Activated naive CD4-positive, alpha-beta T cell treated with anti-CD3 and anti-CD28 coated beads, Interleukin-2, amount 50 U/mL, for 24 hours (primary cell): ENCODE measurements at regions not wholly inside any gene's neighbourhood (a gene's known extent, or its start where the extent isn't known, plus 50 kb on each side); places are given as distances from the start of the nearest gene placed in this dataset.

Experiments
- H3K27ac Mint-ChIP-seq: one replicate; pipeline ENCODE4 v1.8.0; 2021; ENCODE audit warnings: mild to moderate bottlenecking, mixed read lengths
- H3K27me3 Mint-ChIP-seq: one replicate; pipeline ENCODE4 v1.8.0; 2021; ENCODE audit warnings: mixed read lengths
- H3K36me3 Mint-ChIP-seq: one replicate; pipeline ENCODE4 v1.8.0; 2021; ENCODE audit warnings: mixed read lengths
- H3K4me1 Mint-ChIP-seq: one replicate; pipeline ENCODE4 v1.8.0; 2021; ENCODE audit warnings: mixed read lengths
- H3K4me3 Mint-ChIP-seq: one replicate; pipeline ENCODE4 v1.8.0; 2021; ENCODE audit warnings: mild to moderate bottlenecking, mixed read lengths
- H3K9me3 Mint-ChIP-seq: one replicate; pipeline ENCODE4 v1.8.0; 2021; ENCODE audit warnings: mixed read lengths

DNA sequence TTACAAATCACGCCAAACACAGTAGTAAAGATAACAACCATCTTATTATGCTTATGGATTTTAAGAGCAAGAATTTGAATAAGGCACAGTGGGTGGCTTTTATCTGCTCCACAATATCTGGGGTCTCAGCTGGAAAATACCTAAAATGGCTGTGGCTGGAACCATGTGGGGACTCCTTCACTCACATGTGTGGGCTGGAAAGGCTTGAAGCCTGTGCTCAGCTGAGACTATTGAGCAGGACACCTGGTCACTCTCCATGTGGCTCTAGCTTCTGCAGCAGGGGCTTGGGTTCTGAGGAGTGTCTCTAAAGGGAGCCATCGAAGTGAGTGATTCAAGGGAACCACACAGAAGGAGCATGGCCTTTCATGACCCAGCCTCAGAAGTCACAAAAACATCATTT lies 239.6 kb upstream of the B3GALT2 start:
- H3K27ac Mint-ChIP-seq = no peak overlapping the region

DNA sequence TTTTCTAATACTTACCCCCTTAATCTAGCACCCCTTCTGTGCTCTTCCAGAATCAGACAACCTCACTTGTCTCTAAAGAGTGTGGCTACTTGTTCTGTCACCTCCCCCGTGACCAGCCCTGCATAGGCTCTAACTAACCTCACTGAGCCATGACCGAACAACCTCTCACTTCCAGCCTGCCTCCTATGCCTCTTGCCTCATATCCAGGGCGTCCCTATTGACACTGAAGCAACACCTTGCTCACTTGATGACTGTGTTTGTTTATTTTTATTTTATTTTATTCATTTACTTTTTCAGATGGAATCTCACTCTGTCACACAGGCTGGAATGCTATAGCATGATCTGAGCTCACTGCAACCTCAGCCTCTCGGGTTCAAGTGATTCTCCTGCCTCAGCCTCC lies 235.1 kb upstream of the B3GALT2 start:
- peak overlapping the region; percentile 79 for H3K27ac Mint-ChIP-seq

More for the DNA sequence above, 239.6 kb upstream of the B3GALT2 start:
- H3K36me3 Mint-ChIP-seq = no peaks in the 10 kb centered on the region
- H3K27me3 Mint-ChIP-seq = no peaks in the 10 kb centered on the region
- no peak overlapping the region for H3K4me3 Mint-ChIP-seq
- H3K9me3 Mint-ChIP-seq = no peaks in the 10 kb centered on the region
- peaks cover 8% of the 10 kb centered on the region for H3K4me1 Mint-ChIP-seq

DNA sequence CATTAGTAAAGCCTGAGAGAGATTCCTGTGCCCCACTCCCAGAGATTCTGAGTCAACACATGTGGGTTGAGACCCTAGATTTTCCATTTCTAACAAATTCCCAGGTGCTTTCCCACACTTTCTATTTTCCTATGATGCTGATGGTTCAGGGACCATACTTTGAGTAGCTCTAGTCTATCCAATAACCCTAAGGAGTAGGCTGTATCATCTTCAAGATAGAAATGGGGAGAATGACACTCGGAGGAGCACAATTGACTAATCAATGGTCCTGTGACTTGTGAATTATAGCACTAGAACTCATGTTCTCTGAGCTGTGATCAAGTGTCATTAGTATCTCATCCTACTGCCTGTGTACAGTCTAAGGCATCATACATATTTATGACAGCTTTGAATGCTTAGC lies 232.9 kb upstream of the B3GALT2 start:
- Mint-ChIP-seq H3K4me3 (peak overlapping the region; percentile 79), H3K36me3 (peaks cover 5% of the 10 kb centered on the region), H3K9me3 (peaks cover 13% of the 10 kb centered on the region), H3K4me1 (peaks cover 62% of the 10 kb centered on the region), H3K27me3 (no peaks in the 10 kb centered on the region), H3K27ac (peak overlapping the region; percentile 89)

More for the DNA sequence above, 235.1 kb upstream of the B3GALT2 start:
- H3K4me3 Mint-ChIP-seq = no peak overlapping the region
- H3K4me1 Mint-ChIP-seq = peaks cover 42% of the 10 kb centered on the region
- H3K36me3 Mint-ChIP-seq = no peaks in the 10 kb centered on the region
- no peaks in the 10 kb centered on the region for H3K9me3 Mint-ChIP-seq
- no peaks in the 10 kb centered on the region for H3K27me3 Mint-ChIP-seq

DNA sequence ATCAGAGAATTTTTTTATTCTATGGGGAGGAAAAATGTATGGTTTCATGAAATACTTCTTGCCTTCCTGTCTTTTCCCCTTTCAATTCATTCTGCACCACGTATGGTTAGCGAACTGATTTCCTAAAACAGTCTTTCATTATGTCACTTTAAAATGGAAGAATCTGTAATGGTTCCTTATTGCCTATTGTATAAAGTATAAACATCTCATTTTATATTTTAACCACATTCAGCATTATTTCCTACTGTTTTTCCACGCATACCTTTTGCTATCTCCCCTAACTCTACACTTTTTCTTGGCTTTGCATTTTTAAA lies 232.3 kb upstream of the B3GALT2 start:
- Mint-ChIP-seq H3K4me1 (peaks cover 66% of the 10 kb centered on the region), H3K27me3 (no peaks in the 10 kb centered on the region), H3K9me3 (peaks cover 13% of the 10 kb centered on the region), H3K4me3 (peak overlapping the region; percentile 79), H3K36me3 (peaks cover 5% of the 10 kb centered on the region), H3K27ac (peak overlapping the region; percentile 89)

DNA sequence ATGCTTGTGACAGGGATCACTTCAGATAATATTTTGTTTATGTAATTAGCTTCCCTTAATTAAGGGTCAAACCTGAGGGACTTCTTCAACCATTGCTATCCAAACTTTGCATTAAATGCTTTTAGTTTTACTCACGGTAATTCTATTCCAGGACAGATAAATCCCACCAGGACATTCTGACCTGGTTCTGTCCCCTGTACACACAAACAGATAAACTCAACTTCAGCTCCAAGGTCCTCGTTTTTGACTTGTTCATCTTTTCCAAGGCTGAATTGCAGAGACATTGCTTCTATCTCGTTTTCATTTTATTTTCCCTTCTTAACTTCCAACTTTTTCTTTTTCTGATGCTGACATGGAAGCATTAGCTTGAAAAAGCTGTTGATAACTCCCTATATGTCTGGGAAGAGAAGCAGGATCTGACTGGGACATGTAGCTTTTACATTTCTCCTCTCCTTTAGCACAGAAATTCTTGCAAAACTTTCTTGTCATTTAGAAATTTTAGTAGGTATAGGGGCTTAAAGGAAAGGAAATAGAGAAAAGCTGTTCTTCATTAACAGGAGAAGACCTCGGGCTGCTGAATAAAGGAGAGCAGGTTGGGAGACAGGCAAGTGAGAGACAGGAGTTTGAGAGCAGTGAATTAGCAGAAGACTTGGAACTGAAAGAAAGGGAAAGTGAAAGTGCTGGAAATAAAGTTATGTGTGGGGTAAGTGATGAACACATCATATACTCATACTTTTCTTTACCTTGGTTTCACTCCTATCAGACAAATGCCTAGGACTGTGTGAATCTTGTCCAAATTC lies 231.7 kb upstream of the B3GALT2 start:
- peak overlapping the region; percentile 89 for H3K27ac Mint-ChIP-seq
- peaks cover 66% of the 10 kb centered on the region for H3K4me1 Mint-ChIP-seq
- H3K9me3 Mint-ChIP-seq = peaks cover 17% of the 10 kb centered on the region
- peaks cover 5% of the 10 kb centered on the region for H3K36me3 Mint-ChIP-seq
- H3K27me3 Mint-ChIP-seq = no peaks in the 10 kb centered on the region
- peak overlapping the region; percentile 79 for H3K4me3 Mint-ChIP-seq

DNA sequence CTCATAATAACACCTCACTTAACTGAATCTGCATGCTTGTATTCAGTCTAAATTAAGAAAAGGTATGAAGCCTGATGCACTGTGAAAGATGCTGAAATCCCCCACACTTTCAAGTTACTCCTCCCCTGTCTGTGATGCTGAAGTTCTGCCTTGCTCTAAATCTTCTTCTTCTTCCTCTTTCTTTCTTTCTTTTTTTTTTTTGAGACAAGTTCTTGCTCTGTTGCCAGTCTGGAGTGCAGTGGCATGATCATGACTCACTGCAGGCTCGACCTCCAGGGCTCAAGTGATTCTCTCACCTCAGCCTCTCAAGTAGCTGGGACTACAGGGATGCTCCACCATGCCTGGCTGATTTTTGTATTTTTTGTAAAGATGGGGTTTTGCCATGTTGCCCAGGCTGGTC lies 231.0 kb upstream of the B3GALT2 start:
- H3K36me3 Mint-ChIP-seq = peaks cover 5% of the 10 kb centered on the region
- no peaks in the 10 kb centered on the region for H3K27me3 Mint-ChIP-seq
- H3K4me1 Mint-ChIP-seq = peaks cover 73% of the 10 kb centered on the region
- peak overlapping the region; percentile 79 for H3K4me3 Mint-ChIP-seq
- H3K9me3 Mint-ChIP-seq = peaks cover 20% of the 10 kb centered on the region
- peak overlapping the region; percentile 89 for H3K27ac Mint-ChIP-seq

DNA sequence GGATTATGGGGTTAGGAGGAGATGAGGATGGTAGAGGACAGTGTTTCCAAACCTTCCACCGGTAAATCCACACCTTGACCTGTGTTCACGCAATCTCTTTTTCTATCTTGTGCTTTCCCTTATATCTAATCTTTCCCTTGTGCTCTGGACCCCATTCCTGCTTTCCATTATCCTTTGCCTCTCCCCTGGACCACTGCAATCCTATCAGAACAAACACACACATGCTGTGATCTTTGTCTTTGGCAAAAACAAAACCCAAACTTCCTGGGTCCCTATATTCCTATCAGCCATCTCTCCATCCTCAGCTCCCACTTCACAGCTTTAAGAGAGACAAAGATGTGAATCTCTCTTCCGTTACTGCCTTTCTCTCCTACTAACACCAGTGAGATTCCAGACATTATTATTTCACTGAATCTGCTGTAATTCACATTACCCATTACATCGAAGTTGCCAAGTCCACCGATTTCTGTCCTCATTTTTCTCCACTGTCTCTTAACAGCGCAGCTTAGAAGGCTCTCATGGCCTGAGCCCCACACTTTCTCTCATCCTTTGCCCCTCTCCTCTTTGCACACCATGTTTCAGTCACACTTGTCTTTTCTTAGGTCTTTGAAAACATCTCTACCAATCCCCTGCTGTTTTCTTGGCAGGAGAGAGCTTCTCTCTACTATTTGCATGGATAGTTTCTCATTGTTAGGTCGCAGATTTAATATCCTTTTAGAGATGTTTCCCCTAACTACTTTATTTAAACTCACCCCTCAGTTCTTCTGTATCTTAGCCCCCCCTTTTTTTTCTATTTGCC lies 230.0 kb upstream of the B3GALT2 start:
- H3K9me3 Mint-ChIP-seq = peaks cover 20% of the 10 kb centered on the region
- no peaks in the 10 kb centered on the region for H3K27me3 Mint-ChIP-seq
- peaks cover 83% of the 10 kb centered on the region for H3K4me1 Mint-ChIP-seq
- peak overlapping the region; percentile 76 for H3K27ac Mint-ChIP-seq
- no peak overlapping the region for H3K4me3 Mint-ChIP-seq
- peaks cover 5% of the 10 kb centered on the region for H3K36me3 Mint-ChIP-seq

DNA sequence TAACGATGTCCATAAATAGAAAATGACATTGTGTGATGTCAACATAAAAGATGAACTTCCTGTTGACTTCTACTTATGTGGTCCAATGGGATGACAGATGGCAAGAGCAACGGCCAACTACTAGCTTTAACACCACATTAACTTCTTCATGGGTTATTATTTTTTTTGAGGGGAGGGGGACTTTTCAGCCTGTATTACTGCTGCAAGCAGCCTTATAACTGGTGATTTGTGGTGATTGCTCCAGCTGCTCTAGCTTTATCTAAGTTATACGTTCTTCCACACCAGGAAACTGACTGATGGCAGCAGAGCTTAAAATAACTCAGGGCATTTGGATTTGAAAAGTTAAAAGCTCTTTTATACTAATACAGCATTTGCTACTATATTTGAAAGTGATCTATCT lies 228.8 kb upstream of the B3GALT2 start:
- no peaks in the 10 kb centered on the region for H3K27me3 Mint-ChIP-seq
- H3K4me3 Mint-ChIP-seq = peak overlapping the region; percentile 23
- H3K27ac Mint-ChIP-seq = peak overlapping the region; percentile 53

DNA sequence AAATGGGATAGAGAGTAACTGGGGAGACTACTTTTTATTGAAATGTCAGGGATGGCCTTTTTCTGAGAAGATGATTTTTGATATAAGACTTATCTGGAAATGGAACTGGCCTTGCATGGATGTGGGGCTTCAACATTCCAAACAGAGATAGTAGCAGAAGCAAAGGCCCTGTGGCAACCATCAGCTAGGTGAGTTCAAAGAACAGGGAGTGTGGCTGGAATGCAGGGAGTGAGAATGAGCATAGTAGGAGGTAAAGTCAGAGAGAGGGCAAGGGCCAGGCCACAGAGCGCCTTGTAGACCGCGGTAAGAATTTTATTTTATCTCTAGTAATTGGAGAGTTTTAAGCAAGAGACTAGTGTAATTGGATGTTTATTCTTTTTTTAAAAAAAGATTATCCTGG lies 227.0 kb upstream of the B3GALT2 start:
- Mint-ChIP-seq H3K9me3 (peaks cover 20% of the 10 kb centered on the region), H3K36me3 (peaks cover 5% of the 10 kb centered on the region), H3K4me1 (peaks cover 84% of the 10 kb centered on the region), H3K4me3 (no peak overlapping the region), H3K27ac (peak overlapping the region; percentile 36), H3K27me3 (no peaks in the 10 kb centered on the region)

More for the DNA sequence above, 228.8 kb upstream of the B3GALT2 start:
- peaks cover 5% of the 10 kb centered on the region for H3K36me3 Mint-ChIP-seq
- peaks cover 91% of the 10 kb centered on the region for H3K4me1 Mint-ChIP-seq
- H3K9me3 Mint-ChIP-seq = peaks cover 20% of the 10 kb centered on the region

DNA sequence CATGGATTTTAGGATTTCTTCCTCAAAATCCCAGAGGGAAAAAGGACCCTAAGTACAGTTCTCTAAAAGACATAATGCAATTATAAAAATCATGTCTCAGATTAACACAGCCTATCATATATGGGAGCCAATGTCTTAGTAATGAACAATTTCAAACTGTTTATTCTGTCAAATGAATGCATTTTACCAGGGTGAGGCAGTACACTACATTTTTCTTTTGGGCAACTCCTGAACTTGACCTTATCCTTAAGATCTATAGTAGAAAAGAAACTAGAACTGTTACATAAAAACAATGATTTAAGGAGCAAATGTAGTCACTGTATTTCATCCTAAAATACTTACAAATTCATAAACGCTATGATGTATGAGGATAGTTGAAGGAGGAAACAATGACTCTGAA lies 226.3 kb upstream of the B3GALT2 start:
- H3K36me3 Mint-ChIP-seq = peaks cover 5% of the 10 kb centered on the region
- peaks cover 78% of the 10 kb centered on the region for H3K4me1 Mint-ChIP-seq
- H3K4me3 Mint-ChIP-seq = peak overlapping the region; percentile 28
- no peaks in the 10 kb centered on the region for H3K27me3 Mint-ChIP-seq
- H3K27ac Mint-ChIP-seq = peak overlapping the region; percentile 98
- H3K9me3 Mint-ChIP-seq = peaks cover 20% of the 10 kb centered on the region

DNA sequence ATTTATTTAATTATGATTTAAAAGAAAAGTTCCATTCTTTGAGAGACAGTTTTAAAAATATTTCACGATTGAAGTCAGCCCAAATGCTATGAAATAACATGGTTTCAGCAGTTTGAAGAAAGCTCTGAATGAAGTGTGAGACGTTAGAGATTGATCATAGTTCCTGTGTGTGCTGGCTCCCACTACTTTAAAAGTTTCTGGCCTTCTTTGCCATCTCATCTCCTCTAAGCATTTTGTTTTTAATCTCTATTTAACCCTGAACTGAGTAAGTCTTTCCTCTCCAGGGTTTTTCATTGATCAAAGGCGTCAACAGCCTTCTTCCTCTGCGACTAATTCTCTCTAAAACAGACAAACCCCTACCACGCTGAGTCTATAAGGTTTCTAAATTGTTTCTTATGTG lies 225.3 kb upstream of the B3GALT2 start:
- Mint-ChIP-seq H3K9me3 (peaks cover 20% of the 10 kb centered on the region), H3K4me3 (peak overlapping the region; percentile 73), H3K4me1 (peaks cover 74% of the 10 kb centered on the region), H3K27ac (peak overlapping the region; percentile 98), H3K27me3 (no peaks in the 10 kb centered on the region), H3K36me3 (peaks cover 5% of the 10 kb centered on the region)

DNA sequence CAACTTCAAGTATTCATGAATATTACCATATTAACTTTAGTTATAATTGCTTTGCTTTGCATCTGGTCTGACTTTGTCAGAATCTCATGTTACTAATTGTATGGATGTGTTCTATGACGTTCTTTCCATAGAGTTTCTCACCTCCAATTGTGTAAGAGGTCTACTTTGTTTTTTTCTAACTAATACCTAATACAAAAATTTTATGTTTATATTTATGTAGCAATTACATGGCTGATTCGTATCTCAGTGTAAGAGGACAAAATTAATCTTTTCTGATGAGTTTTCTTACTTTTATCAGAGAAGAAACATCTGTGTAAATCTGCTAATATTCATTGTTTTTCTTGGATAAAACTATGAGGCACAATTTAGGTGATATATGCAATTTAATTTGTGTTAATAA lies 224.8 kb upstream of the B3GALT2 start:
- peaks cover 5% of the 10 kb centered on the region for H3K36me3 Mint-ChIP-seq

DNA sequence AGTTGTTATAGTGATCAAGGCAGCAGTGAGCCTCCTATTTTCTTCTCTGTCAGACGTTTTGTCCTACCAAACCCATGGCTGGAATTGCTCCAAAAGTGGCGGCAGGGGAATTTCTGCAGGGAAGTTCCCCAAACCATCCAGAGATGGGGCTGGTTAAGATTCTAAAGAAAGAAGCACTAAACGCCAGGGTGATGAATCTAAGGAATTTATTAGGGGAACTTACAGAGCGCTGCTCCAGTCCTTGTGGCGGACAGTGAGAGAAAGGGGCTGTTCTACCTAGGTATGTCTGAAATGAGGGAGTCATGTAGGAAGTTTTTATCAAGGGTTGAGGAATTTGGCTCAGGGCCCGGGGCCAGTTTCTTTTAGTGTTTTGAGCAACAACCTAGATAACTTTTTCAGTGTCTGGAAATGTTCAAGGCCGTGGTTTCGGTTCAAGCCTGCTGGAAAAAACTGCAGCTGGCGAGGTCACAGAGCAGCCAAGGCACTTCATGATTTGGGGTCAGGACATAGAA lies 222.4 kb upstream of the B3GALT2 start:
- Mint-ChIP-seq H3K4me1 (peaks cover 52% of the 10 kb centered on the region), H3K27me3 (no peaks in the 10 kb centered on the region), H3K36me3 (no peaks in the 10 kb centered on the region), H3K4me3 (no peak overlapping the region), H3K9me3 (peaks cover 6% of the 10 kb centered on the region), H3K27ac (peak overlapping the region; percentile 57)

More for the DNA sequence above, 224.8 kb upstream of the B3GALT2 start:
- Mint-ChIP-seq H3K27ac (peak overlapping the region; percentile 98), H3K27me3 (no peaks in the 10 kb centered on the region), H3K4me3 (no peak overlapping the region), H3K9me3 (peaks cover 20% of the 10 kb centered on the region), H3K4me1 (peaks cover 73% of the 10 kb centered on the region)

DNA sequence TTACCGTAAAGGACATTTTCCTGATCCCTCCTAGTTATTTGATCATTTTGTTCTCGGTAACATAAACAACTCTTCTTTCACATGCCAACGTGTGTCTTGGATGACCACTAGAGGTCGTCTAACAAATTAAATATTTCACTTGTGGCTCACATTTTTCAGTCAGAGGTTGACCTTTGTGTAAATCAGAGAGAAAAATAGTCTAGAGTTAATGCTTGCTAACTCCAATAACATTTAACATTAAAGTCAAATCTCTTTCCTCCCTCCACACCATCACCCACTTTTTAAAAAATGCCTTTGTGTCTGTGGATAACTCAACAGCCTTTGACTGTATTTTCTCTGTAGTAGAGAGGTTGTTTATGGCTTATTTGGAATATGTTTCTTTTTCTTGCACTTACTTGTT lies 220.5 kb upstream of the B3GALT2 start:
- no peaks in the 10 kb centered on the region for H3K36me3 Mint-ChIP-seq
- H3K27me3 Mint-ChIP-seq = no peaks in the 10 kb centered on the region
- H3K27ac Mint-ChIP-seq = no peak overlapping the region
- H3K4me3 Mint-ChIP-seq = no peak overlapping the region
- peaks cover 40% of the 10 kb centered on the region for H3K4me1 Mint-ChIP-seq
- no peaks in the 10 kb centered on the region for H3K9me3 Mint-ChIP-seq

DNA sequence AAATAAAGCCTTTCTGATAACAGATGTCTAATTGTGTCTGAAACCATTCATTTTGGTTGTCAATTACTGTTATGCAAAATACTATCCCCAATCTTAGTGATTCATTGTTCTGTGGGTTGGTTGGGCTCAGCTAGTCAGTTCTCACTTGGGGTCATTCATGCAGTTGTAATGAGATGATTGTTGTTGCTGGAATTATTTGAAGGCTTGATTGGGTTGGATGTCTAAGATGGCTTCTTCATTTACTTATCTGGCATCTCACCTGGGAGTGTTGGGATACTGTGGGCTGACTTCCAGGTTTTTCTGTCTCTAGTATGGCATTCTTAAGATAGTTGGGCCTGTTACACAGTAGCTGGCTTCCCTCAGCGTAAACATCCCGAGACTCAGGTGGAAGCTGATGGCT lies 217.8 kb upstream of the B3GALT2 start:
- no peak overlapping the region for H3K4me3 Mint-ChIP-seq
- no peak overlapping the region for H3K27ac Mint-ChIP-seq
- peaks cover 21% of the 10 kb centered on the region for H3K4me1 Mint-ChIP-seq
- no peaks in the 10 kb centered on the region for H3K27me3 Mint-ChIP-seq
- H3K9me3 Mint-ChIP-seq = no peaks in the 10 kb centered on the region
- H3K36me3 Mint-ChIP-seq = no peaks in the 10 kb centered on the region

DNA sequence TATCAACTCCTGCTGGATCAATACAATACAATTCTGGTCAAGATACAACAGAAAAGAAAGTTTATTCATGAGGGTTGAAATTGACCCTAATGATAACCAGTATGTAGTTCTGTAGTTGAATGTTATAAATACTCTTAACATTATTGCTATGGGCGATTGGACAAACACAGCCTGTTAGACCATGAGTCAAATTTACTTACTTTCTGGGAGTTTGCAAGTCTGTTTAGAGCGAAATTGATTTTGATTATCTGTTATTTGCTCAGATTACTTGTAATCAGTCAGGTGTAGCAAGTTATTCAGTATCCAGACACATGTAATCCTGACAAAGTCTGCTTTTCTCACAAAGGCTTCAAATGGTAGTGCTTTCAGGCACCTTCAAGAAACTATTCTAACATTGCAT lies 216.6 kb upstream of the B3GALT2 start:
- H3K36me3 Mint-ChIP-seq = no peaks in the 10 kb centered on the region
- no peak overlapping the region for H3K27ac Mint-ChIP-seq
- no peaks in the 10 kb centered on the region for H3K9me3 Mint-ChIP-seq
- no peak overlapping the region for H3K4me3 Mint-ChIP-seq
- no peaks in the 10 kb centered on the region for H3K27me3 Mint-ChIP-seq
- H3K4me1 Mint-ChIP-seq = peaks cover 15% of the 10 kb centered on the region
